ENCODE measurements at regions not wholly inside any gene's neighbourhood (a gene's known extent, or its start where the extent isn't known, plus 50 kb on each side); places are given as distances from the start of the nearest gene placed in this dataset.
"Not testable (repeated sequence)": the region's sequence is repeated elsewhere in the genome, so short reads cannot be mapped to it uniquely, and the experiment has no call there.

- H3K4me3 ChIP-seq (ENCODE audit: control insufficient read depth in 1 of 7, extremely low read depth in 1 of 7, insufficient read depth in 4 of 7, low read depth in 2 of 7, low read length in 6 of 7); POLR2A ChIA-PET; CTCF ChIA-PET; H3K36me3 ChIP-seq (ENCODE audit: control insufficient read depth in 4 of 4, insufficient read depth in 4 of 4, low read length in 3 of 4); H3K9me3 ChIP-seq (ENCODE audit: control extremely low read depth in 1 of 5, control insufficient read depth in 4 of 5, insufficient read depth in 2 of 5, low read depth in 1 of 5, low read length in 4 of 5); H3K4me1 ChIP-seq (ENCODE audit: control extremely low read depth in 1 of 4, control insufficient read depth in 4 of 4, insufficient read depth in 4 of 4, low read length in 3 of 4); DNase-seq; H3K27ac ChIP-seq (ENCODE audit: insufficient read depth in 1 of 2, low read depth in 1 of 2, low read length in 2 of 2, poor library complexity in 1 of 2, severe bottlenecking in 2 of 2): not testable (repeated sequence)
- 94% methylated on average over 5 of the region's 6 CpGs for WGBS (ENCODE audit: insufficient coverage)
- peaks cover 2 to 20% (median 15%) of the 10 kb centered on the region in 5 experiments for H3K27me3 ChIP-seq (replicated peaks in 2 of 5; ENCODE audit: control insufficient read depth in 4 of 5, insufficient read depth in 5 of 5, low read length in 4 of 5)
Measured at GRCh38 chr16:22651111-22651817, 140.6 kb downstream of the NPIPB5 start.

- CTCF ChIA-PET: no interaction called here
- H3K4me3 ChIP-seq (ENCODE audit: control insufficient read depth in 1 of 7, extremely low read depth in 1 of 7, insufficient read depth in 4 of 7, low read depth in 2 of 7, low read length in 6 of 7): no peak overlapping the region
- H3K36me3 ChIP-seq (ENCODE audit: control insufficient read depth in 4 of 4, insufficient read depth in 4 of 4, low read length in 3 of 4): no peaks in the 10 kb centered on the region
- H3K4me1 ChIP-seq (ENCODE audit: control extremely low read depth in 1 of 4, control insufficient read depth in 4 of 4, insufficient read depth in 4 of 4, low read length in 3 of 4): no peaks in the 10 kb centered on the region
- H3K27me3 ChIP-seq (replicated peaks in 2 of 5; ENCODE audit: control insufficient read depth in 4 of 5, insufficient read depth in 5 of 5, low read length in 4 of 5): peaks cover 0 to 20% (median 9%) of the 10 kb centered on the region in 5 experiments
- no peak for DNase-seq
- peaks cover 0 to 1% (median 0%) of the 10 kb centered on the region in 5 experiments for H3K9me3 ChIP-seq (ENCODE audit: control extremely low read depth in 1 of 5, control insufficient read depth in 4 of 5, insufficient read depth in 2 of 5, low read depth in 1 of 5, low read length in 4 of 5)
- POLR2A ChIA-PET: no interaction called here
- no peak overlapping the region for H3K27ac ChIP-seq (ENCODE audit: insufficient read depth in 1 of 2, low read depth in 1 of 2, low read length in 2 of 2, poor library complexity in 1 of 2, severe bottlenecking in 2 of 2)
- 98% methylated on average over 2 of the region's 2 CpGs for whole genome bisulfite sequencing (ENCODE audit: insufficient coverage)
Measured at GRCh38 chr16:22652463-22652845, 141.8 kb downstream of the NPIPB5 start.

GRCh38 chr16:22653876-22654275 is 143.2 kb downstream of the NPIPB5 start:
- Histone ChIP-seq H3K27ac (ENCODE audit: insufficient read depth in 1 of 2, low read depth in 1 of 2, low read length in 2 of 2, poor library complexity in 1 of 2, severe bottlenecking in 2 of 2) (no peak overlapping the region), H3K36me3 (ENCODE audit: control insufficient read depth in 4 of 4, insufficient read depth in 4 of 4, low read length in 3 of 4) (no peaks in the 10 kb centered on the region), H3K4me3 (ENCODE audit: control insufficient read depth in 1 of 7, extremely low read depth in 1 of 7, insufficient read depth in 4 of 7, low read depth in 2 of 7, low read length in 6 of 7) (no peak overlapping the region), H3K27me3 (replicated peaks in 2 of 5; ENCODE audit: control insufficient read depth in 4 of 5, insufficient read depth in 5 of 5, low read length in 4 of 5) (peaks cover 0 to 9% (median 4%) of the 10 kb centered on the region in 5 experiments), H3K4me1 (ENCODE audit: control extremely low read depth in 1 of 4, control insufficient read depth in 4 of 4, insufficient read depth in 4 of 4, low read length in 3 of 4) (no peaks in the 10 kb centered on the region), H3K9me3 (ENCODE audit: control extremely low read depth in 1 of 5, control insufficient read depth in 4 of 5, insufficient read depth in 2 of 5, low read depth in 1 of 5, low read length in 4 of 5) (peaks cover 0 to 1% (median 0%) of the 10 kb centered on the region in 5 experiments)
- WGBS (ENCODE audit: insufficient coverage): 98% methylated on average over 6 of the region's 6 CpGs
- POLR2A ChIA-PET: no interaction called here
- CTCF ChIA-PET: no interaction called here
- DNase-seq: no peak

GRCh38 chr16:22656573-22656972 is 145.9 kb downstream of the NPIPB5 start:
- H3K36me3 ChIP-seq (ENCODE audit: control insufficient read depth in 4 of 4, insufficient read depth in 4 of 4, low read length in 3 of 4); H3K27me3 ChIP-seq (replicated peaks in 2 of 5; ENCODE audit: control insufficient read depth in 4 of 5, insufficient read depth in 5 of 5, low read length in 4 of 5); H3K4me3 ChIP-seq (ENCODE audit: control insufficient read depth in 1 of 7, extremely low read depth in 1 of 7, insufficient read depth in 4 of 7, low read depth in 2 of 7, low read length in 6 of 7); H3K9me3 ChIP-seq (ENCODE audit: control extremely low read depth in 1 of 5, control insufficient read depth in 4 of 5, insufficient read depth in 2 of 5, low read depth in 1 of 5, low read length in 4 of 5); POLR2A ChIA-PET; CTCF ChIA-PET; H3K4me1 ChIP-seq (ENCODE audit: control extremely low read depth in 1 of 4, control insufficient read depth in 4 of 4, insufficient read depth in 4 of 4, low read length in 3 of 4); H3K27ac ChIP-seq (ENCODE audit: insufficient read depth in 1 of 2, low read depth in 1 of 2, low read length in 2 of 2, poor library complexity in 1 of 2, severe bottlenecking in 2 of 2); DNase-seq: not testable (repeated sequence)
- 90% methylated on average over 6 of the region's 9 CpGs for WGBS (ENCODE audit: insufficient coverage)

- WGBS (ENCODE audit: insufficient coverage): 94% methylated on average over 4 of the region's 4 CpGs
- Histone ChIP-seq H3K4me3 (ENCODE audit: control insufficient read depth in 1 of 7, extremely low read depth in 1 of 7, insufficient read depth in 4 of 7, low read depth in 2 of 7, low read length in 6 of 7) (no peak overlapping the region), H3K4me1 (ENCODE audit: control extremely low read depth in 1 of 4, control insufficient read depth in 4 of 4, insufficient read depth in 4 of 4, low read length in 3 of 4) (no peaks in the 10 kb centered on the region), H3K9me3 (ENCODE audit: control extremely low read depth in 1 of 5, control insufficient read depth in 4 of 5, insufficient read depth in 2 of 5, low read depth in 1 of 5, low read length in 4 of 5) (no peaks in the 10 kb centered on the region), H3K36me3 (ENCODE audit: control insufficient read depth in 4 of 4, insufficient read depth in 4 of 4, low read length in 3 of 4) (no peaks in the 10 kb centered on the region), H3K27ac (ENCODE audit: insufficient read depth in 1 of 2, low read depth in 1 of 2, low read length in 2 of 2, poor library complexity in 1 of 2, severe bottlenecking in 2 of 2) (no peak overlapping the region), H3K27me3 (replicated peaks in 2 of 5; ENCODE audit: control insufficient read depth in 4 of 5, insufficient read depth in 5 of 5, low read length in 4 of 5) (peaks cover 0 to 7% (median 0%) of the 10 kb centered on the region in 5 experiments)
- POLR2A ChIA-PET: no interaction called here
- DNase-seq: no peak
- CTCF ChIA-PET: no interaction called here
Measured at GRCh38 chr16:22659933-22660332, 149.2 kb downstream of the NPIPB5 start.

- CTCF ChIA-PET: no interaction called here
- no peak for DNase-seq
- no peak overlapping the region for H3K27ac ChIP-seq (ENCODE audit: insufficient read depth in 1 of 2, low read depth in 1 of 2, low read length in 2 of 2, poor library complexity in 1 of 2, severe bottlenecking in 2 of 2)
Measured at GRCh38 chr16:22660441-22661160, 149.9 kb downstream of the NPIPB5 start.

GRCh38 chr16:22661161-22661647 is 150.5 kb downstream of the NPIPB5 start:
- H3K36me3 ChIP-seq (ENCODE audit: control insufficient read depth in 4 of 4, insufficient read depth in 4 of 4, low read length in 3 of 4): no peaks in the 10 kb centered on the region
- no peak for DNase-seq
- ChIA-PET CTCF (no interaction called here), POLR2A (no interaction called here)
- no peak overlapping the region for H3K4me3 ChIP-seq (ENCODE audit: control insufficient read depth in 1 of 7, extremely low read depth in 1 of 7, insufficient read depth in 4 of 7, low read depth in 2 of 7, low read length in 6 of 7)
- H3K4me1 ChIP-seq (ENCODE audit: control extremely low read depth in 1 of 4, control insufficient read depth in 4 of 4, insufficient read depth in 4 of 4, low read length in 3 of 4): no peaks in the 10 kb centered on the region
- H3K27ac ChIP-seq (ENCODE audit: insufficient read depth in 1 of 2, low read depth in 1 of 2, low read length in 2 of 2, poor library complexity in 1 of 2, severe bottlenecking in 2 of 2): no peak overlapping the region
- no peaks in the 10 kb centered on the region for H3K9me3 ChIP-seq (ENCODE audit: control extremely low read depth in 1 of 5, control insufficient read depth in 4 of 5, insufficient read depth in 2 of 5, low read depth in 1 of 5, low read length in 4 of 5)
- WGBS (ENCODE audit: insufficient coverage): 87% methylated on average over 6 of the region's 7 CpGs
- peaks cover 0 to 8% (median 4%) of the 10 kb centered on the region in 5 experiments for H3K27me3 ChIP-seq (replicated peaks in 2 of 5; ENCODE audit: control insufficient read depth in 4 of 5, insufficient read depth in 5 of 5, low read length in 4 of 5)

More at GRCh38 chr16:22660441-22661160, 149.9 kb downstream of the NPIPB5 start:
- Histone ChIP-seq H3K4me3 (ENCODE audit: control insufficient read depth in 1 of 7, extremely low read depth in 1 of 7, insufficient read depth in 4 of 7, low read depth in 2 of 7, low read length in 6 of 7) (no peak overlapping the region), H3K27me3 (replicated peaks in 2 of 5; ENCODE audit: control insufficient read depth in 4 of 5, insufficient read depth in 5 of 5, low read length in 4 of 5) (peaks cover 0 to 8% (median 4%) of the 10 kb centered on the region in 5 experiments), H3K4me1 (ENCODE audit: control extremely low read depth in 1 of 4, control insufficient read depth in 4 of 4, insufficient read depth in 4 of 4, low read length in 3 of 4) (no peaks in the 10 kb centered on the region), H3K9me3 (ENCODE audit: control extremely low read depth in 1 of 5, control insufficient read depth in 4 of 5, insufficient read depth in 2 of 5, low read depth in 1 of 5, low read length in 4 of 5) (no peaks in the 10 kb centered on the region), H3K36me3 (ENCODE audit: control insufficient read depth in 4 of 4, insufficient read depth in 4 of 4, low read length in 3 of 4) (no peaks in the 10 kb centered on the region)
- WGBS (ENCODE audit: insufficient coverage): 89% methylated on average over 4 of the region's 5 CpGs
- POLR2A ChIA-PET: no interaction called here
